EL (cell line): ENCODE measurements at regions not wholly inside any gene's neighbourhood (a gene's known extent, or its start where the extent isn't known, plus 50 kb on each side); places are given as distances from the start of the nearest gene placed in this dataset.

Source experiments
- DNase-seq: peaks from one replicate; pipeline ENCODE4 v3.0.0-alpha.2; 2016

GRCh38 chr11:134466610-134467567 is 54.8 kb upstream of the B3GAT1 start:
- no peak for DNase-seq

- DNase-seq, result no peak
These were observed 54.1 kb upstream of the B3GAT1 start for GRCh38 chr11:134466156-134466555.

GRCh38 chr11:134464981-134465730 is 53.1 kb upstream of the B3GAT1 start:
- no peak for DNase-seq

GRCh38 chr11:134464196-134464595 is 52.2 kb upstream of the B3GAT1 start:
- DNase-seq, result no peak

GRCh38 chr11:134463716-134464115 is 51.7 kb upstream of the B3GAT1 start:
- DNase-seq, result no peak
